Breast epithelium (tissue), 4 donors: ENCODE measurements at regions not wholly inside any gene's neighbourhood (a gene's known extent, or its start where the extent isn't known, plus 50 kb on each side); places are given as distances from the start of the nearest gene placed in this dataset.

Experiments
- DNase-seq, 2 donors: peaks; one replicate each; pipeline ENCODE4 v3.0.0-alpha.2; 2019; ENCODE audit warnings: low spot score in 2 of 2
- H3K27ac ChIP-seq, 2 donors: fragments of 200-600 bp; sonication (generic) in 1 of 2; one replicate each; pipeline ENCODE4 v1.5.1; 2016 to 2019; ENCODE audit warnings: mild to moderate bottlenecking in 1 of 2
- H3K27me3 ChIP-seq, 2 donors: fragments of 200-600 bp; sonication (generic) in 1 of 2; one replicate each; pipeline versions ENCODE4 v1.5.1 to v1.6.0; 2017 to 2019; ENCODE audit warnings: control low read depth in 1 of 2, mild to moderate bottlenecking in 1 of 2
- H3K36me3 ChIP-seq: fragments of 200-600 bp; one replicate; pipeline ENCODE4 v1.5.1; 2019
- H3K4me1 ChIP-seq, 2 donors: fragments of 200-600 bp; sonication (generic); one replicate each; pipeline ENCODE4 v1.5.1; 2016 to 2019; ENCODE audit warnings: control low read depth in 1 of 2
- H3K4me3 ChIP-seq, 3 donors: fragments of 200-600 bp; sonication (generic); 1 replicate in 2 of 3; 2 replicates in 1 of 3; pipeline ENCODE4 v1.5.1; 2016 to 2019; ENCODE audit warnings: mild to moderate bottlenecking in 3 of 3, moderate library complexity in 2 of 3
- H3K9me3 ChIP-seq, 2 donors: fragments of 200-600 bp; sonication (generic) in 1 of 2; one replicate each; pipeline ENCODE4 v1.5.1; 2016 to 2019; ENCODE audit warnings: control low read depth in 1 of 2
- CTCF ChIP-seq, 3 donors: fragments of 450-650 bp; IDR thresholded peaks; one replicate each; pipeline ENCODE4 v1.5.1; 2016 to 2017; ENCODE audit warnings: antibody characterized with exemption in 3 of 3, mild to moderate bottlenecking in 3 of 3, moderate library complexity in 3 of 3
- POLR2A ChIP-seq: fragments of 450-650 bp; IDR thresholded peaks from one replicate; pipeline ENCODE4 v1.6.1; 2016; ENCODE audit warnings: antibody characterized with exemption, mild to moderate bottlenecking, moderate library complexity
- POLR2AphosphoS5 ChIP-seq, 3 donors: sonication (generic); formaldehyde crosslinking; IDR thresholded peaks; one replicate each; pipeline ENCODE4 v1.6.1; 2017; ENCODE audit warnings: antibody characterized with exemption in 3 of 3
- intact Hi-C: fragments of 100-400 bp; cut with DNase I; formaldehyde crosslinking; loops from one replicate; pipeline ENCODE4 v1.15.1; 2023; ENCODE audit warnings: low total_unique reads

GRCh38 chr10:44193166-44193565, 191.7 kb downstream of the CXCL12 start:
- intact Hi-C loops = no loop called here
- TF ChIP-seq CTCF (IDR thresholded peaks at IDR 0.05) (no peak), POLR2AphosphoS5 (IDR thresholded peaks at IDR 0.05) (no peak), POLR2A (no peak)

GRCh38 chr10:44192435-44192834, 192.5 kb downstream of the CXCL12 start:
- Histone ChIP-seq H3K27ac (no peak overlapping the region), H3K4me3 (no peak overlapping the region), H3K4me1 (no peaks in the 10 kb centered on the region), H3K36me3 (no peaks in the 10 kb centered on the region), H3K27me3 (no peaks in the 10 kb centered on the region), H3K9me3 (no peaks in the 10 kb centered on the region)
- no peak for DNase-seq
- intact Hi-C loops = no loop called here
- TF ChIP-seq CTCF (IDR thresholded peaks at IDR 0.05) (no peak), POLR2AphosphoS5 (IDR thresholded peaks at IDR 0.05) (no peak), POLR2A (no peak)

More at GRCh38 chr10:44193166-44193565, 191.7 kb downstream of the CXCL12 start:
- Histone ChIP-seq H3K9me3 (no peaks in the 10 kb centered on the region), H3K27me3 (no peaks in the 10 kb centered on the region), H3K27ac (no peak overlapping the region), H3K4me3 (no peak overlapping the region), H3K36me3 (no peaks in the 10 kb centered on the region), H3K4me1 (no peaks in the 10 kb centered on the region)
- no peak for DNase-seq

- no peaks in the 10 kb centered on the region for H3K9me3 ChIP-seq
- intact Hi-C loops = no loop called here
- no peak overlapping the region for H3K4me3 ChIP-seq
- H3K4me1 ChIP-seq = peaks cover 0 to 4% of the 10 kb centered on the region in 2 donors
- no peaks in the 10 kb centered on the region for H3K36me3 ChIP-seq
- H3K27ac ChIP-seq = no peak overlapping the region
- no peak for TF ChIP-seq POLR2A
- no peak for TF ChIP-seq POLR2AphosphoS5 (IDR thresholded peaks at IDR 0.05)
- TF ChIP-seq CTCF (IDR thresholded peaks at IDR 0.05) = no peak
- no peaks in the 10 kb centered on the region for H3K27me3 ChIP-seq
- no peak for DNase-seq
These were observed 194.4 kb downstream of the CXCL12 start for GRCh38 chr10:44190541-44190940.

- peak overlapping the region; percentile 38 to 66 for H3K27ac ChIP-seq
- H3K27me3 ChIP-seq = no peaks in the 10 kb centered on the region
- peaks cover 0 to 4% of the 10 kb centered on the region in 2 donors for H3K4me1 ChIP-seq
- H3K36me3 ChIP-seq = no peaks in the 10 kb centered on the region
- H3K9me3 ChIP-seq = no peaks in the 10 kb centered on the region
- DNase-seq = no peak
- H3K4me3 ChIP-seq = no peak overlapping the region
- intact Hi-C loops = no loop called here
- TF ChIP-seq CTCF (IDR thresholded peaks at IDR 0.05) (no peak), POLR2AphosphoS5 (IDR thresholded peaks at IDR 0.05) (no peak), POLR2A (no peak)
These were observed 198.1 kb downstream of the CXCL12 start for GRCh38 chr10:44186821-44187220.

GRCh38 chr10:44186150-44186549, 198.7 kb downstream of the CXCL12 start:
- peaks cover 0 to 4% of the 10 kb centered on the region in 2 donors for H3K4me1 ChIP-seq
- H3K36me3 ChIP-seq = no peaks in the 10 kb centered on the region
- TF ChIP-seq CTCF (IDR thresholded peaks at IDR 0.05) (no peak), POLR2AphosphoS5 (IDR thresholded peaks at IDR 0.05) (peak in 1 of 3 donors; percentile 17)
- H3K9me3 ChIP-seq = no peaks in the 10 kb centered on the region
- peak overlapping the region; percentile 38 to 71 for H3K27ac ChIP-seq
- intact Hi-C loops = no loop called here
- H3K4me3 ChIP-seq = peak overlapping the region in 1 of 3 donors; percentile 8
- H3K27me3 ChIP-seq = no peaks in the 10 kb centered on the region
- no peak for DNase-seq
